GM18909 (cell line): ENCODE measurements at regions not wholly inside any gene's neighbourhood (a gene's known extent, or its start where the extent isn't known, plus 50 kb on each side); places are given as distances from the start of the nearest gene placed in this dataset.
"Not testable (repeated sequence)": the region's sequence is repeated elsewhere in the genome, so short reads cannot be mapped to it uniquely, and the experiment has no call there.

Experiments used
- ATAC-seq: cut with Tn5 transposase; IDR thresholded peaks from one replicate; pipeline ENCODE4 v1.9.1; 2021; ENCODE audit warnings: mild to moderate bottlenecking; ENCODE audit not compliant: unreplicated experiment, poor library complexity

- no peak for ATAC-seq
These were observed 1025.8 kb upstream of the KLHL29 start for GRCh38 chr2:22359071-22359672.

GRCh38 chr2:22360735-22361374 lies 1024.1 kb upstream of the KLHL29 start:
- ATAC-seq: no peak

- ATAC-seq: no peak
These were observed 1023.4 kb upstream of the KLHL29 start for GRCh38 chr2:22361571-22361970.

GRCh38 chr2:22375096-22375495 lies 1009.9 kb upstream of the KLHL29 start:
- no peak for ATAC-seq

- ATAC-seq: no peak
These were observed 1007.7 kb upstream of the KLHL29 start for GRCh38 chr2:22377268-22377667.

- no peak for ATAC-seq
These were observed 1002.4 kb upstream of the KLHL29 start for GRCh38 chr2:22382479-22383169.

GRCh38 chr2:22397847-22398246 lies 987.1 kb upstream of the KLHL29 start:
- ATAC-seq: no peak

- no peak for ATAC-seq
These were observed 981.2 kb upstream of the KLHL29 start for GRCh38 chr2:22403748-22404147.

GRCh38 chr2:22406625-22407024 lies 978.4 kb upstream of the KLHL29 start:
- no peak for ATAC-seq

GRCh38 chr2:22420076-22420475 lies 964.9 kb upstream of the KLHL29 start:
- ATAC-seq: no peak

GRCh38 chr2:22442051-22442450 lies 942.9 kb upstream of the KLHL29 start:
- ATAC-seq: no peak

GRCh38 chr2:22444281-22444680 lies 940.7 kb upstream of the KLHL29 start:
- no peak for ATAC-seq

GRCh38 chr2:22449696-22450095 lies 935.3 kb upstream of the KLHL29 start:
- ATAC-seq: no peak

- ATAC-seq: no peak
These were observed 934.1 kb upstream of the KLHL29 start for GRCh38 chr2:22450831-22451230.

GRCh38 chr2:22454826-22455485 lies 930.0 kb upstream of the KLHL29 start:
- ATAC-seq: no peak

- no peak for ATAC-seq
These were observed 926.5 kb upstream of the KLHL29 start for GRCh38 chr2:22458440-22458839.

- not testable (repeated sequence) for ATAC-seq
These were observed 909.9 kb upstream of the KLHL29 start for GRCh38 chr2:22475103-22475502.

- ATAC-seq: no peak
These were observed 906.6 kb upstream of the KLHL29 start for GRCh38 chr2:22478329-22478728.

GRCh38 chr2:22481486-22482259 lies 903.3 kb upstream of the KLHL29 start:
- ATAC-seq: no peak

- no peak for ATAC-seq
These were observed 901.9 kb upstream of the KLHL29 start for GRCh38 chr2:22483036-22483435.
